ENCODE measurements at regions not wholly inside any gene's neighbourhood (a gene's known extent, or its start where the extent isn't known, plus 50 kb on each side); places are given as distances from the start of the nearest gene placed in this dataset.

GRCh38 chr20:52746770-52747169, 225.4 kb upstream of the TSHZ2 start:
- WGBS (ENCODE audit: low lambda C conversion rate): 62% methylated on average over 6 of the region's 6 CpGs
- no TSS peak for BruUV-seq (replicated peaks)
- Histone ChIP-seq H3K27me3 (ENCODE audit: control insufficient read depth in 1 of 2, insufficient read depth in 2 of 2, low read length in 2 of 2) (no peaks in the 10 kb centered on the region), H3K9me3 (ENCODE audit: low read length) (no peaks in the 10 kb centered on the region), H3K27ac (ENCODE audit: extremely low read length, insufficient read depth, low read length) (no peak overlapping the region), H4K20me1 (ENCODE audit: insufficient read depth, low read length) (no peaks in the 10 kb centered on the region), H3K4me2 (ENCODE audit: low read depth, low read length) (no peak overlapping the region), H2AFZ (ENCODE audit: low read length) (no peak overlapping the region), H3K79me2 (ENCODE audit: insufficient read depth, low read length) (no peaks in the 10 kb centered on the region), H3K9ac (ENCODE audit: insufficient read depth, low read depth, low read length) (no peak overlapping the region), H3K36me3 (replicated peaks in 1 of 2; ENCODE audit: control insufficient read depth in 1 of 2, insufficient read depth in 2 of 2, low read length in 2 of 2) (no peaks in the 10 kb centered on the region), H3K4me1 (ENCODE audit: insufficient read depth, low read length) (no peaks in the 10 kb centered on the region), H3K4me3 (replicated peaks in 1 of 3; ENCODE audit: insufficient read depth in 1 of 3, low read depth in 2 of 3, low read length in 3 of 3) (no peak overlapping the region)
- ChIA-PET CTCF (ENCODE audit: low intra/inter-chr PET ratio, low total read pairs) (interaction anchor here (1.5 kb wide), 1 partner anchor 470 kb away, joined by 19 read pairs; no protein-coding TSS in a partner anchor), POLR2A (no interaction called here)
- no peak for TF ChIP-seq ZNF556 (CRISPR knock-in tag; IDR thresholded peaks at IDR 0.05; ENCODE audit: borderline replicate concordance)
- no peak for TF ChIP-seq RXRB (CRISPR knock-in tag; IDR thresholded peaks at IDR 0.05; ENCODE audit: borderline replicate concordance)
- no peak for TF ChIP-seq NFATC3 (CRISPR knock-in tag; IDR thresholded peaks at IDR 0.05)
- TF ChIP-seq SALL2 (CRISPR knock-in tag; IDR thresholded peaks at IDR 0.05): no peak
- TF ChIP-seq GABPA (IDR thresholded peaks at IDR 0.05; ENCODE audit: low read depth, low read length): no peak
- no peak for TF ChIP-seq GABPA (CRISPR knock-in tag; IDR thresholded peaks at IDR 0.05; ENCODE audit: low read depth)
- TF ChIP-seq ZNF772 (CRISPR knock-in tag; IDR thresholded peaks at IDR 0.05): no peak
- no peak for TF ChIP-seq POLR2A (IDR thresholded peaks at IDR 0.05; ENCODE audit: insufficient read depth in 1 of 2, low read depth in 2 of 2, low read length in 2 of 2)
- no peak for TF ChIP-seq ZNF530 (CRISPR knock-in tag; IDR thresholded peaks at IDR 0.05; ENCODE audit: low read depth)
- no peak for TF ChIP-seq SP140L (CRISPR knock-in tag; IDR thresholded peaks at IDR 0.05; ENCODE audit: borderline replicate concordance)
- TF ChIP-seq BRCA1 (CRISPR knock-in tag; IDR thresholded peaks at IDR 0.05): no peak
- TF ChIP-seq ZNF615 (CRISPR knock-in tag; IDR thresholded peaks at IDR 0.05; ENCODE audit: borderline replicate concordance): no peak
- TF ChIP-seq ZNF549 (CRISPR knock-in tag; IDR thresholded peaks at IDR 0.05): no peak
- DNase-seq (ENCODE audit: low spot score) (no peak), FAIRE-seq (no peak), ATAC-seq (no peak)
- intact Hi-C loops (cut with micrococcal nuclease; ENCODE audit: unreplicated experiment) (loop anchor here (1.0 to 10.0 kb wide), 3 partner anchors 213 to 798 kb away; no protein-coding TSS in a partner anchor), in situ Hi-C loops (cut with HindIII; ENCODE audit: extremely low pct_ligation_motif_present, low pct_unique_long_range_greater_than_20kb) (loop anchor here (5.0 to 25.0 kb wide), 2 partner anchors 466 to 791 kb away; no protein-coding TSS in a partner anchor)
